Right cardiac atrium (tissue), 5 donors: ENCODE measurements at regions not wholly inside any gene's neighbourhood (a gene's known extent, or its start where the extent isn't known, plus 50 kb on each side); places are given as distances from the start of the nearest gene placed in this dataset.

Experiments
- ATAC-seq, 2 donors: fragments of 200-7000 bp; cut with Tn5 transposase; one replicate each; pipeline versions ENCODE4 v1.8.0 to v1.9.1; 2020; ENCODE audit warnings: moderate library complexity in 2 of 2, mild to moderate bottlenecking in 1 of 2
- DNase-seq, 3 donors: peaks; one replicate each; pipeline ENCODE4 v3.0.0-alpha.2; 2020
- H3K27ac ChIP-seq: one replicate; pipeline ENCODE4 v1.5.1; 2013; ENCODE audit warnings: mild to moderate bottlenecking, low read length, control low read depth, moderate library complexity
- H3K27me3 ChIP-seq: one replicate; pipeline ENCODE4 v1.6.1; 2013; ENCODE audit not compliant: control insufficient read depth, insufficient read depth
- H3K4me1 ChIP-seq: one replicate; pipeline ENCODE4 v1.6.1; 2013; ENCODE audit warnings: low read length; ENCODE audit not compliant: control insufficient read depth, insufficient read depth
- H3K4me3 ChIP-seq: one replicate; pipeline ENCODE4 v1.5.1; 2013; ENCODE audit warnings: low read length, control low read depth
- H3K9me3 ChIP-seq: one replicate; pipeline ENCODE4 v1.6.1; 2013; ENCODE audit warnings: low read length; ENCODE audit not compliant: control insufficient read depth
- WGBS: extraction: QIAGEN DNeasy Blood & Tissue Kit; methylation state at CpG from one replicate; pipeline ENCODE4 v1.1.7; 2013; 5-methylcytosine and 5-hydroxymethylcytosine counted together
- intact Hi-C, 4 donors: fragments of 100-400 bp; cut with DNase I; formaldehyde crosslinking; loops; one replicate each; pipeline versions ENCODE4 v1.11.0 to v1.14.0; 2022 to 2023
- donor health status: healthy with polysubstance abuse.
- donor health status: DM: no; HTN: yes; CAD: no.
- donor health status: DM: no; HTN: no; CAD: no.
- donor health status: DM: no; HTN: yes; CAD: no; lungs with severe emphysema.
- donor health status: DM: yes; HTN: yes; CAD: no.

DNA sequence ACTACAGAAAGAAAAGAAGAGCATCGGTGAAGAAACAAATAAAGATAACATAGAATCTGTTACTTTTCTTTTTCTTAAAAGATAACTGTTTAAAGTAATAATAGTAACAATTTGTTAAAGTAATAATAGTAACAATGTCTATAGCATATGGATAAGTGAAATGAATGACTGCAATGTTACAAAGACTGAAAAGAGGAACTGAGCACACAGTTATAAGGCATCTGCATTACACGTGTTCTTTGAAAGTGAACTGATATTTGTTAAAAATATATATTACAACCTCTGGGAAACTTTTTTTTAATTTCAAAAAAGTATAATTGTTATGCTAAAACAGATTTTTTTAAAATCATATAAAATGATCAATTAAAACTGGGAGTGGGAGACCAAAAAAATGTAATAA, 88.4 kb upstream of the FST start:
- no peak for ATAC-seq
- Histone ChIP-seq H3K4me3 (no peak overlapping the region), H3K27me3 (no peaks in the 10 kb centered on the region), H3K9me3 (no peaks in the 10 kb centered on the region), H3K27ac (no peak overlapping the region), H3K4me1 (no peaks in the 10 kb centered on the region)
- intact Hi-C loops = no loop called here
- WGBS = 68% methylated on average over 2 of the region's 2 CpGs
- DNase-seq = no peak

DNA sequence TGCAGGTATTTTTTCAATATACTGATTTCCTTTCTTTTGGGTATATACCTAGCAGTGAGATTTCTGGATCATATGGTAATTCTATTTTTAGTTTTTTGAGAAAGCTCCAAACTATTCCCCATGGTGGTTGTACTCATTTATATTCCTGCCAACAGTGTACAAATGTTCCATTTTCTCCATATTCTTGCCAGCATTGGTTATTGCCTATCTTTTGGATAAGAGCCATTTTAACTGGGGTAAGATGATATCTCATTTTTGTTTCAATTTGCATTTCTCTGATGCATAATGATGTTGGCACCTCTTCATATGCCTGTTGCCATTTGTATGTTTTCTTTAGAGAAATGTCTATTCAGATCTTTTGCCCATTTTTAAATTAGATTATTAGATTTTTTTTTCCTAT, 85.6 kb upstream of the FST start:
- Histone ChIP-seq H3K9me3 (no peaks in the 10 kb centered on the region), H3K27me3 (no peaks in the 10 kb centered on the region), H3K4me3 (no peak overlapping the region), H3K27ac (no peak overlapping the region), H3K4me1 (no peaks in the 10 kb centered on the region)
- DNase-seq (no peak), ATAC-seq (no peak)
- intact Hi-C loops = no loop called here

DNA sequence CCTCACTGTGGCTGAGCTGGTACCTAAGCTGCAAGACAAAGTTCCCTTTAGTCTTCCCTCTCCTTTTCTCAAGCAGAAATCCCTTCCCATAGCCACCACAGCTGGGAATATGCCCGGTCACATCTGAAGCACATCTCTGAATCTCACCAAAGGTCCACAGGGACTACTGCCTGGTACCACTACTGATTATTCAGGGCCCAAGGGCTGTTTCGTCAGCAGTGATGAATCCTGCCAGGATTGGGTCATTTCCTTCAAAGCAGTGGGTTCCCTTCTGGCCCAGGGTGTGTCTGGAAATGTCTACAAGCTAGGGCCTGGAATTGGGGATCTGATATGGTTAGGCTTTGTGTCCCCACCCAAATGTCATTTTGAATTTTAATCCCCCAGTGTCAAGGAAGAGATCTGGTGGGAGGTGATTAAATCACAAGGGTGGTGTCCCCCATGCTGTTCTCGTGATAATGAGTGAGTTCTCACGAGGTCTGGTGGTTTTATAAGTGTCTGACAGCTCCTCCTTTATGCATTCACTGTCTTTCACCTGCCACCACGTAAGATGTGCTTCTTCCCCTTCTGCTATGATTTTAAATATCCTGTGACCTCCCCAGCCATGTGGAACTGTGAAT, 83.2 kb upstream of the FST start:
- WGBS = 74% methylated on average over 5 of the region's 5 CpGs
- Histone ChIP-seq H3K27ac (no peak overlapping the region), H3K27me3 (no peaks in the 10 kb centered on the region), H3K4me1 (no peaks in the 10 kb centered on the region), H3K9me3 (no peaks in the 10 kb centered on the region), H3K4me3 (no peak overlapping the region)
- ATAC-seq (no peak), DNase-seq (no peak)
- intact Hi-C loops = no loop called here

DNA sequence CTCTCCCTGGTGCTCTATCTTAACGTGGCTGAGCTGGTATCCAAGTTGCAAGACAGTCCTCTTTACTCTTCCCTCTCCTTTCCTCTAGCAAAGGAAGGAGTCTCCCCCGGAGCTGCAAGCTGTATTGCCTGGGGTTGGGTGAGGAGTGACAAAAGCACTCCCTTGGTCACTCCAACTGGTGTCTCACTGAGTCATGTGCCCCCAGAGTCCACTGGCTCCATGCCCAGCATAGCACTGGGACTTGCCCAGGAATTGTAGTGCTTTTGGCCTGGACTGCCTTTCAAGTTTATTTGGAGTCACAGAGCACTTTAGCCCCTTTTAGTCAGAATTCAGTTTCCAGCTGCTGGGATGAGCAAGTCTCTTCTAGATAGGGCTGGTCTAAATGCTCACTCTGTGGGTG, 82.6 kb upstream of the FST start:
- H3K27ac ChIP-seq = no peak overlapping the region
- intact Hi-C loops = no loop called here
- no peaks in the 10 kb centered on the region for H3K9me3 ChIP-seq
- 16% methylated on average over 2 of the region's 2 CpGs for WGBS
- H3K4me3 ChIP-seq = no peak overlapping the region
- no peaks in the 10 kb centered on the region for H3K27me3 ChIP-seq
- no peaks in the 10 kb centered on the region for H3K4me1 ChIP-seq
- ATAC-seq (no peak), DNase-seq (peak in 2 of 3 donors; percentile 23 to 69)

DNA sequence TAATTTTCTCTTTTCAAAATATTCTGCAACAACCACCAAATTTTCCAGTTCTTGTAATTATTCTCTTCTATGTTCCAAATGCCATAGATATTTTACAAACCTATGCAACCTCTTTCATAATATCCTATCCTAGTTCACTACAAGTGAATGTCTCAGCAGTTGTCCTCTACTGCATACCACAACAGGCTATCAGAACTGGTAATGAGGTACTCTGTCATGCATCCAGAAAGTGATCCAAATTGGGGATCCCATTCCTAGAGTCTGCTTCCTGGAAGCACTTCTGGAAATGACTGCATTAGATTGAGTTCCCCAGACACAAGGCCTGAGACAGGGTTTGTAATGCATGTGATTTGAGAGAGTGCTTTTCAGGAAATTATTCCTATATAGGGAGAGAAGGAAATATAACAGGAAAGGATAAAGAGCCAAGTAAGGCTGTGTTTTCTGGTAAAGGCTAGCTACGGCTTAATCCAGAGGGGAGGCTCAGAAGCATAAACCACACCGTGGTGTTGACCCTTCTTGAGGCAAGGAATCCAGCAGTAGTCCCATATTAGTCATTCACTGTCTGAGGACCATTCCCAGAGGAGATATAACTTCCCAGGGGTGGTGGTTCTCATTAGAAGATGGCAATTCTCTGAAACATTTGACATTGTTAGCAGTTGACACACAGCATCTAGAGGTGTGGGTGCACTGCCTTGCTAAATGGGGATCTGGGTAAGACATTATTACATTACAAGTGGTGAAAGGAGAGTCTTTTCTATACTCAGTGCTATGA, 80.3 kb upstream of the FST start:
- no peaks in the 10 kb centered on the region for H3K27me3 ChIP-seq
- peaks cover 2% of the 10 kb centered on the region for H3K4me1 ChIP-seq
- ATAC-seq (no peak), DNase-seq (no peak)
- no peak overlapping the region for H3K4me3 ChIP-seq
- no peaks in the 10 kb centered on the region for H3K9me3 ChIP-seq
- intact Hi-C loops = no loop called here
- 76% methylated on average over 2 of the region's 2 CpGs for WGBS
- no peak overlapping the region for H3K27ac ChIP-seq

DNA sequence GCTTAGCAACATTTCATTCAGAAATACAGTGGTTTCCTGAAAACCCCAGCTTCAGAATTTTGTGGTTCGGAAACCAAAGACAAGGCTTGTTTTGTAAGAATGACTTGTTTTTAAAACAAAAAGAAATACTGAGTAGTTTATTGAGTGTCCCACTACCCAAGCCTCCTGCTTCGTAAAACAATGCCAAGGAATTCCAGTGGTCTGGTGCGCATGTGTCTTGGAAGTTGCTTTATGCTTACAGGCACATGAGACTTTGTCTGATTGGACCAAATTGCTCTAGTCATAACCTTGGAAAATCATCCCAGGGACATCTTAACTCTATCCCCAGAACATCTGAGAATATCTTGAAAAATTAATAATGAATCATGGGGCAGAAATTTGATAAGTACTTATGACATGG, 77.1 kb upstream of the FST start:
- H3K27ac ChIP-seq = no peak overlapping the region
- ATAC-seq (no peak), DNase-seq (no peak)
- intact Hi-C loops = no loop called here
- H3K4me3 ChIP-seq = no peak overlapping the region
- no peaks in the 10 kb centered on the region for H3K27me3 ChIP-seq
- 74% methylated on average over 3 of the region's 3 CpGs for WGBS
- no peaks in the 10 kb centered on the region for H3K9me3 ChIP-seq
- peaks cover 2% of the 10 kb centered on the region for H3K4me1 ChIP-seq

DNA sequence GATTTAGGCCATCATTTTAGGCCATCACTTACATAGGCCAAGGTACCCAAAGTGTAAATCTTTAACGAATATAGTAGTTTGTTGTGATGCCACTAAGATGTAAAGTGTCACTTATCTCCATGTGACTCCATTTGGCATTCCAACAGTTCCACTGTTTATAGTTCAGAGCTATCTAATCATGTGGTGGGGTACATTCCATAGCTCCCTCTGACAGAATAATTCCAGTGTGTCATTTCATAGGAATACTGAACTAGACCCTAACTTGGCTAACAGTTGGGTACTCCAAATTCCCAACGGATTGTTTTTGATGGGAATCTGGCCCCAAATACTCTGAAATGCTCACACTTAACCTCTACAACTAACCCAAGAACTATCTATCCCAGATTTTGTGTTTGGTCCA, 76.7 kb upstream of the FST start:
- Histone ChIP-seq H3K9me3 (no peaks in the 10 kb centered on the region), H3K4me3 (no peak overlapping the region), H3K27me3 (no peaks in the 10 kb centered on the region), H3K4me1 (peaks cover 2% of the 10 kb centered on the region), H3K27ac (no peak overlapping the region)
- no peak for ATAC-seq
- no peak for DNase-seq
- WGBS = 27% methylated on average over 2 of the region's 2 CpGs
- intact Hi-C loops = no loop called here

DNA sequence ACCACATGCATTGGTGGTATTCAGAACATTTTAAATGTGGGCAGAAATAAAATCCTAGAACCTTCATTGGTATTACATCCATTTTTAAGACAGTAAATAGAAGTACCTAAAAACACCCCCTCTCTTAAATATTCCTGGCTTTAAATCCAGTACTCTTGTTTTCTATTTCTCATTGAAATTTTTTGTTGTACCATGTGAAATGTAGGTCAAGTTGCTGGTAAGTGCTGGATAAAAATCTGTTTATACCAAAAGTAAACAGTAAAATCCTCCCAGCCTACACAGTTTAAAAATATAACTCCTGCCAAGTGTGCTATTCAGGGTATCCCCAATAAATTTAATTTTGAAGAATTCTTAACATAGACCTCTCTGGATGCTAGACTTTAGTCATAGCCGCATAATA, 75.0 kb upstream of the FST start:
- H3K27ac ChIP-seq = no peak overlapping the region
- H3K4me1 ChIP-seq = peaks cover 2% of the 10 kb centered on the region
- no peak overlapping the region for H3K4me3 ChIP-seq
- no peaks in the 10 kb centered on the region for H3K9me3 ChIP-seq
- intact Hi-C loops = no loop called here
- DNase-seq (no peak), ATAC-seq (no peak)
- H3K27me3 ChIP-seq = no peaks in the 10 kb centered on the region
- 99% methylated on average over 1 of the region's 1 CpG for WGBS

DNA sequence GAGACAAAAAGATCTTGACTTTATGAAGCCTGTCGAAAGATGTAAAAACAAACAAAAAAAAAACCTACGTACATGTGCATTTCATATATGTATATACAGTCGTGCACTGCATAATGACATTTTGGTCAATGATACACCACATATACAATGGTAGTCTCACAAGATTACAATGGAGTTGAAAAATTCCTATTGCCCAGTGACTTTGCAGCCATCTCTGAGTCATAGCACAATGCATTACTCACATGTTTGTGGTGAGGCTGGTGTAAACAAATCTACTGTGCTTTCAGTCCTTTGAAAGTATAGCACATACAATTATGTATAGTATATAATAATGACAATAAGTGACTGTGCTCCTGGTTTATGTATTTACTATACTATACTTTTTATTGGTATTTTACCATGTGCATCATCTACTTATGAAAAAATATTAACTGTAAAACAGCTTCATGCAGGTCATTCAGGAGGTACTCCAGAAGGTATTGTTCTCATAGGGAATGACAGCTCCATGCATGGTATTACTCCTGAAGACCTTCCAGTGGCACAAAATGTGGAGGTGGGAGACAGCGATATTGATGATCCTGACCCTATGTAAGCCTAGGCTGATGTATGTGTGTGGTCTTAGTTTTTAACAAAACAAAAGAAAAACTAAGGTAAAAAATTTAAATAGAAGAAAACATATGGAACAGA, 73.7 kb upstream of the FST start:
- H3K27ac ChIP-seq = no peak overlapping the region
- WGBS = 93% methylated on average over 4 of the region's 4 CpGs
- H3K27me3 ChIP-seq = no peaks in the 10 kb centered on the region
- H3K4me1 ChIP-seq = peaks cover 2% of the 10 kb centered on the region
- DNase-seq (no peak), ATAC-seq (no peak)
- H3K4me3 ChIP-seq = no peak overlapping the region
- H3K9me3 ChIP-seq = no peaks in the 10 kb centered on the region
- intact Hi-C loops = no loop called here

DNA sequence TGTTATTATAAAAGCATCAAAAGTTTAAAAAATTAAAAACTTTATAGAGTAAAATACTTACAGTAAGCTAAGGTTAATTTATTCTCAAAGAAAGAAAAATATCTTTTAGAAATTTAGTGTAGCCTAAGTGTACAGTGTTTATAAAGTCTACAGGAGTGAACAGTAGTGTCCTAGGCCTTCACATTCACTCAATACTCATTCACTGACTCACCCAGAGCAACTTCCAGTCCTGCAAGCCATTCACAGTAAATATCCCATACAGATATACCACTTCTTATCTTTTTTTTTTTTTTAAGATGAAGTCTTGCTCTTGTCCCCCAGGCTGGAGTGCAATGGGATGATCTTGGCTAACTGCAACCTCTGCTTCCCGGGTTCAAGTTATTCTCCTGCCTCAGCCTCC, 73.1 kb upstream of the FST start:
- ATAC-seq (no peak), DNase-seq (no peak)
- Histone ChIP-seq H3K9me3 (no peaks in the 10 kb centered on the region), H3K27ac (no peak overlapping the region), H3K27me3 (no peaks in the 10 kb centered on the region), H3K4me1 (peaks cover 2% of the 10 kb centered on the region), H3K4me3 (no peak overlapping the region)
- intact Hi-C loops = no loop called here
- 98% methylated on average over 1 of the region's 1 CpG for WGBS

DNA sequence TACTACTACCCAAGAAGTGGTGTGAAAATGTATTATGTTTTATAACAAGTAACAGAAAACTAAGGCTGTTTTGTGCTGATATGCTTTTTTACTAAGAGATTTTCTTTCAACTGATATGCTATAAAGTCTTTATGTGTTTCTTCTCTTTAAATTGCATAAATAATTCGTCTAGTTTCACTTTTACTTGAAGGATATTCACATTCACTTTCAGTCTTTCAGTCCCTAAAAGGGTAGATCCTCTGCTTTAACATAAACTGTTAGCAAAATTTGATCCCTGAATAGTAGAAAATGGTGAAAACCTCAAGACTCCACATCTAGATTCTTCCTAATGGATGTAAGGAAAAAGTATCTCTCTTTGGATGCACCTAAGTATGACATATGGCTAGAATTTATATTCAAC, 69.0 kb upstream of the FST start:
- Histone ChIP-seq H3K27me3 (no peaks in the 10 kb centered on the region), H3K4me3 (no peak overlapping the region), H3K27ac (no peak overlapping the region), H3K9me3 (no peaks in the 10 kb centered on the region), H3K4me1 (no peaks in the 10 kb centered on the region)
- intact Hi-C loops = no loop called here
- DNase-seq (no peak), ATAC-seq (no peak)
- WGBS = 38% methylated on average over 1 of the region's 1 CpG
